ENCODE measurements at regions not wholly inside any gene's neighbourhood (a gene's known extent, or its start where the extent isn't known, plus 50 kb on each side); places are given as distances from the start of the nearest gene placed in this dataset.
"Not testable (repeated sequence)": the region's sequence is repeated elsewhere in the genome, so short reads cannot be mapped to it uniquely, and the experiment has no call there.

- TF ChIP-seq ZNF451 (CRISPR knock-in tag; IDR thresholded peaks at IDR 0.05); TAF1 (CRISPR knock-in tag; IDR thresholded peaks at IDR 0.05); DR1 (CRISPR knock-in tag; IDR thresholded peaks at IDR 0.05); NFE2L1 (CRISPR knock-in tag; IDR thresholded peaks at IDR 0.05; ENCODE audit: borderline replicate concordance); MED13 (CRISPR knock-in tag; IDR thresholded peaks at IDR 0.05); GRHL1 (CRISPR knock-in tag; conservative IDR thresholded peaks at IDR 0.05); ZNF143 (CRISPR knock-in tag; IDR thresholded peaks at IDR 0.05); EP300 (IDR thresholded peaks at IDR 0.05; ENCODE audit: low read depth in 2 of 2, low read length in 2 of 2); EP300 (CRISPR knock-in tag; IDR thresholded peaks at IDR 0.05; ENCODE audit: borderline replicate concordance); ESRRA (CRISPR knock-in tag; IDR thresholded peaks at IDR 0.05; ENCODE audit: low read depth); CTCF (CRISPR knock-in tag; IDR thresholded peaks at IDR 0.05); MAFG (CRISPR knock-in tag; IDR thresholded peaks at IDR 0.05): not testable (repeated sequence)
These were observed 141.8 kb upstream of the VIPR2 start for GRCh38 chr7:159286487-159286886.
